ENCODE measurements at regions not wholly inside any gene's neighbourhood (a gene's known extent, or its start where the extent isn't known, plus 50 kb on each side); places are given as distances from the start of the nearest gene placed in this dataset.

GRCh38 chr13:86185107-86185506 lies 385.9 kb upstream of the SLITRK6 start:
- TF ChIP-seq EZH2 (IDR thresholded peaks at IDR 0.05) (no peak), CTCF (IDR thresholded peaks at IDR 0.05) (no peak), EZH2phosphoT487 (IDR thresholded peaks at IDR 0.05) (no peak)

Data from neural progenitor cell (in vitro differentiated cells).